ENCODE measurements at regions not wholly inside any gene's neighbourhood (a gene's known extent, or its start where the extent isn't known, plus 50 kb on each side); places are given as distances from the start of the nearest gene placed in this dataset.

GRCh38 chr2:41935002-41935401 lies 112.8 kb upstream of the PKDCC start:
- TF ChIP-seq TAF1 (conservative IDR thresholded peaks at IDR 0.05) = no peak
- no peak for TF ChIP-seq ZBTB33 (IDR thresholded peaks at IDR 0.05)
- TF ChIP-seq GABPA (IDR thresholded peaks at IDR 0.05 in 1 of 2, conservative IDR thresholded peaks at IDR 0.05 in 1 of 2) = no peak
- TF ChIP-seq FOXA1 (IDR thresholded peaks at IDR 0.05) = no peak
- TF ChIP-seq YY1 (IDR thresholded peaks at IDR 0.05) = no peak
- TF ChIP-seq, protein P1, sequence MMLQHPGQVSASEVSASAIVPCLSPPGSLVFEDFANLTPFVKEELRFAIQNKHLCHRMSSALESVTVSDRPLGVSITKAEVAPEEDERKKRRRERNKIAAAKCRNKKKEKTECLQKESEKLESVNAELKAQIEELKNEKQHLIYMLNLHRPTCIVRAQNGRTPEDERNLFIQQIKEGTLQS (IDR thresholded peaks at IDR 0.05) = no peak
- TF ChIP-seq, protein P2, sequence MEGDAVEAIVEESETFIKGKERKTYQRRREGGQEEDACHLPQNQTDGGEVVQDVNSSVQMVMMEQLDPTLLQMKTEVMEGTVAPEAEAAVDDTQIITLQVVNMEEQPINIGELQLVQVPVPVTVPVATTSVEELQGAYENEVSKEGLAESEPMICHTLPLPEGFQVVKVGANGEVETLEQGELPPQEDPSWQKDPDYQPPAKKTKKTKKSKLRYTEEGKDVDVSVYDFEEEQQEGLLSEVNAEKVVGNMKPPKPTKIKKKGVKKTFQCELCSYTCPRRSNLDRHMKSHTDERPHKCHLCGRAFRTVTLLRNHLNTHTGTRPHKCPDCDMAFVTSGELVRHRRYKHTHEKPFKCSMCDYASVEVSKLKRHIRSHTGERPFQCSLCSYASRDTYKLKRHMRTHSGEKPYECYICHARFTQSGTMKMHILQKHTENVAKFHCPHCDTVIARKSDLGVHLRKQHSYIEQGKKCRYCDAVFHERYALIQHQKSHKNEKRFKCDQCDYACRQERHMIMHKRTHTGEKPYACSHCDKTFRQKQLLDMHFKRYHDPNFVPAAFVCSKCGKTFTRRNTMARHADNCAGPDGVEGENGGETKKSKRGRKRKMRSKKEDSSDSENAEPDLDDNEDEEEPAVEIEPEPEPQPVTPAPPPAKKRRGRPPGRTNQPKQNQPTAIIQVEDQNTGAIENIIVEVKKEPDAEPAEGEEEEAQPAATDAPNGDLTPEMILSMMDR (IDR thresholded peaks at IDR 0.05; ENCODE audit: low read depth, low read length, missing input control) = no peak
- TF ChIP-seq MAX (IDR thresholded peaks at IDR 0.05) = no peak
- TF ChIP-seq RAD21 (IDR thresholded peaks at IDR 0.05) = no peak
- TF ChIP-seq, protein P3, sequence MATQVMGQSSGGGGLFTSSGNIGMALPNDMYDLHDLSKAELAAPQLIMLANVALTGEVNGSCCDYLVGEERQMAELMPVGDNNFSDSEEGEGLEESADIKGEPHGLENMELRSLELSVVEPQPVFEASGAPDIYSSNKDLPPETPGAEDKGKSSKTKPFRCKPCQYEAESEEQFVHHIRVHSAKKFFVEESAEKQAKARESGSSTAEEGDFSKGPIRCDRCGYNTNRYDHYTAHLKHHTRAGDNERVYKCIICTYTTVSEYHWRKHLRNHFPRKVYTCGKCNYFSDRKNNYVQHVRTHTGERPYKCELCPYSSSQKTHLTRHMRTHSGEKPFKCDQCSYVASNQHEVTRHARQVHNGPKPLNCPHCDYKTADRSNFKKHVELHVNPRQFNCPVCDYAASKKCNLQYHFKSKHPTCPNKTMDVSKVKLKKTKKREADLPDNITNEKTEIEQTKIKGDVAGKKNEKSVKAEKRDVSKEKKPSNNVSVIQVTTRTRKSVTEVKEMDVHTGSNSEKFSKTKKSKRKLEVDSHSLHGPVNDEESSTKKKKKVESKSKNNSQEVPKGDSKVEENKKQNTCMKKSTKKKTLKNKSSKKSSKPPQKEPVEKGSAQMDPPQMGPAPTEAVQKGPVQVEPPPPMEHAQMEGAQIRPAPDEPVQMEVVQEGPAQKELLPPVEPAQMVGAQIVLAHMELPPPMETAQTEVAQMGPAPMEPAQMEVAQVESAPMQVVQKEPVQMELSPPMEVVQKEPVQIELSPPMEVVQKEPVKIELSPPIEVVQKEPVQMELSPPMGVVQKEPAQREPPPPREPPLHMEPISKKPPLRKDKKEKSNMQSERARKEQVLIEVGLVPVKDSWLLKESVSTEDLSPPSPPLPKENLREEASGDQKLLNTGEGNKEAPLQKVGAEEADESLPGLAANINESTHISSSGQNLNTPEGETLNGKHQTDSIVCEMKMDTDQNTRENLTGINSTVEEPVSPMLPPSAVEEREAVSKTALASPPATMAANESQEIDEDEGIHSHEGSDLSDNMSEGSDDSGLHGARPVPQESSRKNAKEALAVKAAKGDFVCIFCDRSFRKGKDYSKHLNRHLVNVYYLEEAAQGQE (IDR thresholded peaks at IDR 0.05) = no peak
- no peak for TF ChIP-seq RXRA (IDR thresholded peaks at IDR 0.05)
- TF ChIP-seq EGR1 (IDR thresholded peaks at IDR 0.05; ENCODE audit: low read depth in 2 of 2) = no peak
